Ishikawa (cell line): ENCODE measurements at regions not wholly inside any gene's neighbourhood (a gene's known extent, or its start where the extent isn't known, plus 50 kb on each side); places are given as distances from the start of the nearest gene placed in this dataset.

Experiments
- CEBPB ChIP-seq: IDR thresholded peaks from 2 replicates; pipeline ENCODE4 v1.6.1; 2012
- CREB1 ChIP-seq: IDR thresholded peaks from 2 replicates; pipeline ENCODE4 v1.6.1; 2012; ENCODE audit warnings: low read depth
- EGR1 ChIP-seq: IDR thresholded peaks from 2 replicates; pipeline ENCODE4 v1.6.1; 2012
- EP300 ChIP-seq: IDR thresholded peaks from 2 replicates; pipeline ENCODE4 v1.6.1; 2012; ENCODE audit warnings: borderline replicate concordance
- FOXM1 ChIP-seq: IDR thresholded peaks from 2 replicates; pipeline ENCODE4 v1.6.1; 2012; ENCODE audit warnings: low read depth, borderline replicate concordance
- MAX ChIP-seq: IDR thresholded peaks from 2 replicates; pipeline ENCODE4 v1.6.1; 2012
- NFIC ChIP-seq: IDR thresholded peaks from 2 replicates; pipeline ENCODE4 v1.6.1; 2012
- RAD21 ChIP-seq: IDR thresholded peaks from 2 replicates; pipeline ENCODE4 v1.6.1; 2012; ENCODE audit warnings: low read depth
- TAF1 ChIP-seq: IDR thresholded peaks from 2 replicates; pipeline ENCODE4 v1.6.1; 2012; ENCODE audit warnings: low read depth, mild to moderate bottlenecking
- TCF12 ChIP-seq: IDR thresholded peaks from 2 replicates; pipeline ENCODE4 v1.6.1; 2012; ENCODE audit warnings: low read depth
- TEAD4 ChIP-seq: IDR thresholded peaks from 2 replicates; pipeline ENCODE4 v1.6.1; 2012
- YY1 ChIP-seq: IDR thresholded peaks from 2 replicates; pipeline ENCODE4 v1.6.1; 2012; ENCODE audit warnings: low read depth
- TF ChIP-seq, protein P1 (sequence below): IDR thresholded peaks from 2 replicates; pipeline ENCODE4 v1.6.1; 2012; ENCODE audit warnings: low read depth, mild to moderate bottlenecking

DNA sequence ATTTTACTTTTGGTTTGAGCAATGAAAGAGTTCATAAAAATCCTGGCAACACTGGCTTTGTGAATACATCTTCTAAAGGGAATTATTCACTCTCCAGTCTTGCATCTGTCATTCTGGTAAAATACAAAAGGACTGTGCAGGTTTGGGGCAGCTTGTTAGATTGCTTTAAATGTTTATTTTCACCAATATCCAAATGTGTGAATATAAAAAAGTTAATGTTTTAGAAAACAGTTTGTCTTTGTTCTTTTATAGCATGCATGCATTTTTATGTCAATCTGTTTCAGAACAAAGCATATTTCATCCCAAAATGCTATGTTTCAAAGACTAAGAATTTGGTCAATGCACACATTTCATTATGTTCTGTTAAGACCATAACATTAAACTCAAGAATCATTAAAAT is 1145.4 kb downstream of the OLFM4 start:
- no peak for TF ChIP-seq YY1
- no peak for TF ChIP-seq RAD21
- no peak for TF ChIP-seq TAF1
- no peak for TF ChIP-seq MAX
- TF ChIP-seq EP300 = no peak
- TF ChIP-seq TCF12 = no peak
- no peak for TF ChIP-seq CEBPB
- TF ChIP-seq, protein P1, sequence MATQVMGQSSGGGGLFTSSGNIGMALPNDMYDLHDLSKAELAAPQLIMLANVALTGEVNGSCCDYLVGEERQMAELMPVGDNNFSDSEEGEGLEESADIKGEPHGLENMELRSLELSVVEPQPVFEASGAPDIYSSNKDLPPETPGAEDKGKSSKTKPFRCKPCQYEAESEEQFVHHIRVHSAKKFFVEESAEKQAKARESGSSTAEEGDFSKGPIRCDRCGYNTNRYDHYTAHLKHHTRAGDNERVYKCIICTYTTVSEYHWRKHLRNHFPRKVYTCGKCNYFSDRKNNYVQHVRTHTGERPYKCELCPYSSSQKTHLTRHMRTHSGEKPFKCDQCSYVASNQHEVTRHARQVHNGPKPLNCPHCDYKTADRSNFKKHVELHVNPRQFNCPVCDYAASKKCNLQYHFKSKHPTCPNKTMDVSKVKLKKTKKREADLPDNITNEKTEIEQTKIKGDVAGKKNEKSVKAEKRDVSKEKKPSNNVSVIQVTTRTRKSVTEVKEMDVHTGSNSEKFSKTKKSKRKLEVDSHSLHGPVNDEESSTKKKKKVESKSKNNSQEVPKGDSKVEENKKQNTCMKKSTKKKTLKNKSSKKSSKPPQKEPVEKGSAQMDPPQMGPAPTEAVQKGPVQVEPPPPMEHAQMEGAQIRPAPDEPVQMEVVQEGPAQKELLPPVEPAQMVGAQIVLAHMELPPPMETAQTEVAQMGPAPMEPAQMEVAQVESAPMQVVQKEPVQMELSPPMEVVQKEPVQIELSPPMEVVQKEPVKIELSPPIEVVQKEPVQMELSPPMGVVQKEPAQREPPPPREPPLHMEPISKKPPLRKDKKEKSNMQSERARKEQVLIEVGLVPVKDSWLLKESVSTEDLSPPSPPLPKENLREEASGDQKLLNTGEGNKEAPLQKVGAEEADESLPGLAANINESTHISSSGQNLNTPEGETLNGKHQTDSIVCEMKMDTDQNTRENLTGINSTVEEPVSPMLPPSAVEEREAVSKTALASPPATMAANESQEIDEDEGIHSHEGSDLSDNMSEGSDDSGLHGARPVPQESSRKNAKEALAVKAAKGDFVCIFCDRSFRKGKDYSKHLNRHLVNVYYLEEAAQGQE = no peak
- no peak for TF ChIP-seq CREB1
- TF ChIP-seq TEAD4 = peak; percentile 30; the same call in 1 of the 2 replicates
- TF ChIP-seq NFIC = no peak
- no peak for TF ChIP-seq FOXM1
- TF ChIP-seq EGR1 = no peak
